Astrocyte (in vitro differentiated cells and primary cell): ENCODE measurements at regions not wholly inside any gene's neighbourhood (a gene's known extent, or its start where the extent isn't known, plus 50 kb on each side); places are given as distances from the start of the nearest gene placed in this dataset.

Source experiments
- DNase-seq: peaks from one replicate; pipeline ENCODE4 v3.0.0-alpha.2; 2010; ENCODE audit warnings: low read depth
- FAIRE-seq: peaks from 2 replicates; lab custom pipeline; 2011; peaks lifted over from hg19 to GRCh38; lab: Jason Lieb, UNC
- H2AFZ ChIP-seq: 2 replicates; pipeline ENCODE4 v1.6.0; 2012; ENCODE audit warnings: low read depth, low read length, inconsistent platforms
- H3K27ac ChIP-seq: 2 replicates; pipeline ENCODE4 v1.5.1; 2011; ENCODE audit warnings: low read depth, low read length, inconsistent platforms
- H3K27me3 ChIP-seq: 2 replicates; pipeline ENCODE4 v1.6.0; 2011; ENCODE audit warnings: low read length, inconsistent platforms; ENCODE audit not compliant: insufficient read depth
- H3K36me3 ChIP-seq: 2 replicates; pipeline ENCODE4 v1.5.1; 2011; ENCODE audit warnings: low read length, inconsistent platforms; ENCODE audit not compliant: insufficient read depth
- H3K4me1 ChIP-seq: 2 replicates; pipeline ENCODE4 v1.5.1; 2011; ENCODE audit warnings: low read length, inconsistent platforms; ENCODE audit not compliant: insufficient read depth
- H3K4me2 ChIP-seq: 2 replicates; pipeline ENCODE4 v1.6.0; 2012; ENCODE audit warnings: low read length, inconsistent platforms
- H3K4me3 ChIP-seq: 2 replicates; pipeline ENCODE4 v1.5.1; 2011; ENCODE audit warnings: low read depth, mild to moderate bottlenecking, low read length, inconsistent platforms; ENCODE audit not compliant: insufficient read depth
- H3K79me2 ChIP-seq: 2 replicates; pipeline ENCODE4 v1.6.0; 2012; ENCODE audit warnings: mild to moderate bottlenecking, low read length, inconsistent platforms; ENCODE audit not compliant: insufficient read depth
- H3K9ac ChIP-seq: 2 replicates; pipeline ENCODE4 v1.6.0; 2012; ENCODE audit warnings: mild to moderate bottlenecking, low read length, inconsistent platforms
- H3K9me3 ChIP-seq: 2 replicates; pipeline ENCODE4 v1.5.1; 2012; ENCODE audit warnings: low read depth, mild to moderate bottlenecking, low read length, inconsistent platforms; ENCODE audit not compliant: insufficient read depth
- H4K20me1 ChIP-seq: 2 replicates; pipeline ENCODE4 v1.6.0; 2012; ENCODE audit warnings: low read length, inconsistent platforms; ENCODE audit not compliant: insufficient read depth
- H3K27ac Mint-ChIP-seq: one replicate; pipeline ENCODE4 v1.8.0; 2021; ENCODE audit warnings: mild to moderate bottlenecking, mixed read lengths; ENCODE audit not compliant: unreplicated experiment
- H3K27me3 Mint-ChIP-seq: one replicate; pipeline ENCODE4 v1.8.0; 2021; ENCODE audit warnings: low read depth, mixed read lengths; ENCODE audit not compliant: unreplicated experiment
- H3K36me3 Mint-ChIP-seq: one replicate; pipeline ENCODE4 v1.8.0; 2021; ENCODE audit warnings: low read depth, mixed read lengths; ENCODE audit not compliant: unreplicated experiment
- H3K4me1 Mint-ChIP-seq: one replicate; pipeline ENCODE4 v1.8.0; 2021; ENCODE audit warnings: low read depth, mixed read lengths; ENCODE audit not compliant: unreplicated experiment
- H3K4me3 Mint-ChIP-seq: one replicate; pipeline ENCODE4 v1.8.0; 2021; ENCODE audit warnings: mild to moderate bottlenecking, moderate library complexity, mixed read lengths; ENCODE audit not compliant: unreplicated experiment
- H3K9me3 Mint-ChIP-seq: one replicate; pipeline ENCODE4 v1.8.0; 2021; ENCODE audit warnings: mild to moderate bottlenecking, mixed read lengths; ENCODE audit not compliant: unreplicated experiment
- EZH2 ChIP-seq: IDR thresholded peaks from 2 replicates; pipeline ENCODE4 v1.6.1; 2012; ENCODE audit warnings: mild to moderate bottlenecking, low read length, inconsistent platforms; ENCODE audit not compliant: insufficient read depth
- TF ChIP-seq, protein P1 (sequence below): IDR thresholded peaks from 2 replicates; pipeline ENCODE4 v1.5.1; 2011; ENCODE audit warnings: low read depth, mild to moderate bottlenecking, inconsistent platforms, low read length, moderate library complexity; ENCODE audit not compliant: insufficient read depth

DNA sequence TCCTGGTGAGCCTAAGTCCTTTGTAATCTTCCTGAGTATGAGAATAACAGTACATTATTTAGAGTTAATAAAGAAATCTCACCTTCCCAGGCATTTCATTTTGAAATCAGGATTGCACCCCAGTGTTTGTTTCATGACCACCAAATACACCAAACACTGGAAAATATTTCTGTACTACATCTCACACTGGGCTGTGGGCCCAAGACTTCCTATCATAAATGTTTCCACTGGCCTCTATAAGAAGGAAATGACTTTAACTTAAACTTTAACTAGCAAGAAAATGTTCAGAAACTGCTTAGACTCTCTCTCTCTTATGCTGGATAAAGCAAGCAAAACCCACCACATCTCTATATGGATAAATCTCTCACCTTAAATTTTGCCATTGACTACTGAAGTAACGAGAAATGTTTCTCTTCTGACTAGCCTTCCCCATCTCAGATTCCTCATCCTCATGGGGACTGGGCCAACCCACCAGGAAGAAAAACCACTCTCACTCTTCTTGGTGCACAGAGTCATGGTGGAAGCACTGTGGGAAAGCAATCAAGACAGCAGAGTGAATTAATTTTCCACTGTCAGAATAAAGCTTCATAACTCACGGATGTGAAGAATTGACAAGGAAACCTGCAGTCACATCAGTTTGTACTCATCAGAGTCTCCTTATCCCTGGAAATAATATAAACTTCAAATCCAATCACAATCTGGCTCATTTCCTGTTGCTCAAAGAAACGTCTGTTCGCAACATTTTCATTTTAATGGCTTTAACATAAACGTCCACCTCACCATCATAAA lies 859.6 kb downstream of the EPHA3 start:
- Histone ChIP-seq H3K9ac (no peak overlapping the region), H3K36me3 (no peaks in the 10 kb centered on the region), H3K27me3 (no peaks in the 10 kb centered on the region), H3K27ac (no peak overlapping the region), H3K9me3 (no peaks in the 10 kb centered on the region), H3K79me2 (no peaks in the 10 kb centered on the region), H3K4me2 (no peak overlapping the region), H2AFZ (no peak overlapping the region), H3K4me1 (no peaks in the 10 kb centered on the region), H4K20me1 (no peaks in the 10 kb centered on the region), H3K4me3 (no peak overlapping the region)
- peaks cover 11% of the 10 kb centered on the region for H3K4me1 Mint-ChIP-seq
- H3K27me3 Mint-ChIP-seq: no peaks in the 10 kb centered on the region
- H3K9me3 Mint-ChIP-seq: peaks cover 4% of the 10 kb centered on the region
- FAIRE-seq (no peak), DNase-seq (no peak)
- no peak overlapping the region for H3K27ac Mint-ChIP-seq
- no peak for TF ChIP-seq EZH2
- TF ChIP-seq, protein P1, sequence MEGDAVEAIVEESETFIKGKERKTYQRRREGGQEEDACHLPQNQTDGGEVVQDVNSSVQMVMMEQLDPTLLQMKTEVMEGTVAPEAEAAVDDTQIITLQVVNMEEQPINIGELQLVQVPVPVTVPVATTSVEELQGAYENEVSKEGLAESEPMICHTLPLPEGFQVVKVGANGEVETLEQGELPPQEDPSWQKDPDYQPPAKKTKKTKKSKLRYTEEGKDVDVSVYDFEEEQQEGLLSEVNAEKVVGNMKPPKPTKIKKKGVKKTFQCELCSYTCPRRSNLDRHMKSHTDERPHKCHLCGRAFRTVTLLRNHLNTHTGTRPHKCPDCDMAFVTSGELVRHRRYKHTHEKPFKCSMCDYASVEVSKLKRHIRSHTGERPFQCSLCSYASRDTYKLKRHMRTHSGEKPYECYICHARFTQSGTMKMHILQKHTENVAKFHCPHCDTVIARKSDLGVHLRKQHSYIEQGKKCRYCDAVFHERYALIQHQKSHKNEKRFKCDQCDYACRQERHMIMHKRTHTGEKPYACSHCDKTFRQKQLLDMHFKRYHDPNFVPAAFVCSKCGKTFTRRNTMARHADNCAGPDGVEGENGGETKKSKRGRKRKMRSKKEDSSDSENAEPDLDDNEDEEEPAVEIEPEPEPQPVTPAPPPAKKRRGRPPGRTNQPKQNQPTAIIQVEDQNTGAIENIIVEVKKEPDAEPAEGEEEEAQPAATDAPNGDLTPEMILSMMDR: no peak
- H3K4me3 Mint-ChIP-seq: no peak overlapping the region
- no peaks in the 10 kb centered on the region for H3K36me3 Mint-ChIP-seq

DNA sequence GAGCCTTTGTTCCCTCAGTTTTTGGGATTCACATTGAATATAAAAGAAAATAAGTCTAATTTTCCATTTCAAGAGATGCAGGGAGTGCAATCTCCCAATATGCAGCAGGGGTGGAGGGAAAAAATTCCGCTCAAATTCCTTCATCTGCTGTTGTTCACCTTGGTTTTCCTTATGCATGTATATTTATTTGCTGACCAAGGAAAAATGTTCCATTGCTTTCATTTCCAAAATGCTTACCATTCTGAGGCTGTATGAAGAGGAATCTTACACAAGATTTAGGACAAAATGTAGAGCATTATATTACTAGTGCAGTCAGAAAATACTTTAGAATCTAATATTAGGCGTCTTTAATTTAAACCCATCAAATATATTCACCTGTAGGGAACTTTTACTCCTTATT lies 863.9 kb downstream of the EPHA3 start:
- Histone ChIP-seq H3K27me3 (no peaks in the 10 kb centered on the region), H3K9ac (no peak overlapping the region), H2AFZ (no peak overlapping the region), H3K4me3 (no peak overlapping the region), H3K4me1 (no peaks in the 10 kb centered on the region), H3K4me2 (no peak overlapping the region), H3K9me3 (no peaks in the 10 kb centered on the region), H4K20me1 (no peaks in the 10 kb centered on the region), H3K79me2 (no peaks in the 10 kb centered on the region), H3K27ac (no peak overlapping the region), H3K36me3 (no peaks in the 10 kb centered on the region)
- H3K4me1 Mint-ChIP-seq: no peaks in the 10 kb centered on the region
- TF ChIP-seq, protein P1: no peak
- TF ChIP-seq EZH2: no peak
- DNase-seq (no peak), FAIRE-seq (no peak)
- no peaks in the 10 kb centered on the region for H3K27me3 Mint-ChIP-seq
- H3K4me3 Mint-ChIP-seq: no peak overlapping the region
- H3K27ac Mint-ChIP-seq: no peak overlapping the region
- no peaks in the 10 kb centered on the region for H3K36me3 Mint-ChIP-seq
- peaks cover 2% of the 10 kb centered on the region for H3K9me3 Mint-ChIP-seq

DNA sequence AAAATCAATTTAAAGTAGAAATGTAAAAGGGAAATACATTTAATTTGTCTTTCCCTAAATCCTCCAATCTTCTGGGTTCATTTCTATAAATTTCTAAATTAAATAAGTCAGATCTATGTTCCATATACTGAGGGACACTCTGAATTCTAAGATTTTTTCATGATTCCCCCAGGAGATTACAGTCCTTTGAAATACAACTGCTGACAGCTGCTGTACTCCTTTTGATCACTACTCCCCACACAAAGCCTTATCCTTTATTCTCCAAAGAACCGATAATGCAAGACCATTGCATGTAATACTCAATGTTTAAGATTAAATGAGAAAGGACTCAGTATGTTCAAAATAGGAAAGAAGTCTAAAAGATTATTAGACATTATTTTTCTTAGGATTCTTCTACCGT lies 865.7 kb downstream of the EPHA3 start:
- Mint-ChIP-seq H3K4me3 (no peak overlapping the region), H3K27ac (no peak overlapping the region), H3K4me1 (no peaks in the 10 kb centered on the region), H3K9me3 (no peaks in the 10 kb centered on the region), H3K36me3 (no peaks in the 10 kb centered on the region), H3K27me3 (no peaks in the 10 kb centered on the region)
- FAIRE-seq (no peak), DNase-seq (no peak)
- Histone ChIP-seq H2AFZ (no peak overlapping the region), H3K9me3 (no peaks in the 10 kb centered on the region), H3K4me2 (no peak overlapping the region), H3K4me1 (no peaks in the 10 kb centered on the region), H4K20me1 (no peaks in the 10 kb centered on the region), H3K4me3 (no peak overlapping the region), H3K36me3 (no peaks in the 10 kb centered on the region), H3K79me2 (no peaks in the 10 kb centered on the region), H3K27ac (no peak overlapping the region), H3K9ac (no peak overlapping the region), H3K27me3 (no peaks in the 10 kb centered on the region)
- no peak for TF ChIP-seq EZH2
- TF ChIP-seq, protein P1: no peak
